GM18517 (cell line): ENCODE measurements at regions not wholly inside any gene's neighbourhood (a gene's known extent, or its start where the extent isn't known, plus 50 kb on each side); places are given as distances from the start of the nearest gene placed in this dataset.
"Not testable (repeated sequence)": the region's sequence is repeated elsewhere in the genome, so short reads cannot be mapped to it uniquely, and the experiment has no call there.

Experiments
- ATAC-seq: cut with Tn5 transposase; IDR thresholded peaks from one replicate; pipeline ENCODE4 v1.9.1; 2021; ENCODE audit warnings: mild to moderate bottlenecking, moderate library complexity; ENCODE audit not compliant: unreplicated experiment

GRCh38 chr15:47885920-47886319, 168.6 kb downstream of the SEMA6D start:
- ATAC-seq = no peak

- ATAC-seq = no peak
Measured at GRCh38 chr15:47887241-47887800, 170.0 kb downstream of the SEMA6D start.

GRCh38 chr15:47888385-47889100, 171.2 kb downstream of the SEMA6D start:
- no peak for ATAC-seq

GRCh38 chr15:47890397-47891150, 173.3 kb downstream of the SEMA6D start:
- ATAC-seq = no peak

- no peak for ATAC-seq
Measured at GRCh38 chr15:47897525-47897924, 180.2 kb downstream of the SEMA6D start.

- no peak for ATAC-seq
Measured at GRCh38 chr15:47900751-47901150, 183.4 kb downstream of the SEMA6D start.

- ATAC-seq = no peak
Measured at GRCh38 chr15:47903368-47903767, 186.1 kb downstream of the SEMA6D start.

- no peak for ATAC-seq
Measured at GRCh38 chr15:47908486-47908885, 191.2 kb downstream of the SEMA6D start.

- no peak for ATAC-seq
Measured at GRCh38 chr15:47908950-47909670, 191.8 kb downstream of the SEMA6D start.

- not testable (repeated sequence) for ATAC-seq
Measured at GRCh38 chr15:47912910-47913309, 195.6 kb downstream of the SEMA6D start.

- no peak for ATAC-seq
Measured at GRCh38 chr15:47917881-47918280, 200.6 kb downstream of the SEMA6D start.

GRCh38 chr15:47918877-47919276, 201.6 kb downstream of the SEMA6D start:
- no peak for ATAC-seq

GRCh38 chr15:47924381-47924780, 196.4 kb upstream of the SLC24A5 start:
- no peak for ATAC-seq

- no peak for ATAC-seq
Measured at GRCh38 chr15:47929138-47929803, 191.5 kb upstream of the SLC24A5 start.

GRCh38 chr15:47932261-47932660, 188.5 kb upstream of the SLC24A5 start:
- no peak for ATAC-seq

GRCh38 chr15:47932951-47933641, 187.7 kb upstream of the SLC24A5 start:
- ATAC-seq = no peak

GRCh38 chr15:47933865-47934264, 186.9 kb upstream of the SLC24A5 start:
- ATAC-seq = no peak

GRCh38 chr15:47934342-47934741, 186.4 kb upstream of the SLC24A5 start:
- ATAC-seq = no peak

GRCh38 chr15:47937834-47938233, 183.0 kb upstream of the SLC24A5 start:
- ATAC-seq = no peak

GRCh38 chr15:47944637-47945288, 176.0 kb upstream of the SLC24A5 start:
- no peak for ATAC-seq
